Cardiac septum (tissue), 1 donor: ENCODE measurements at regions not wholly inside any gene's neighbourhood (a gene's known extent, or its start where the extent isn't known, plus 50 kb on each side); places are given as distances from the start of the nearest gene placed in this dataset.
"Not testable (repeated sequence)": the region's sequence is repeated elsewhere in the genome, so short reads cannot be mapped to it uniquely, and the experiment has no call there.

Experiments
- DNase-seq: peaks from one replicate; pipeline ENCODE4 v3.0.0-alpha.2; 2020; ENCODE audit warnings: low spot score
- intact Hi-C: fragments of 100-400 bp; cut with DNase I; formaldehyde crosslinking; loops from one replicate; pipeline ENCODE4 v1.14.0; 2022
- donor health status: DM: no; HTN: no; CAD: no.

- intact Hi-C loops: no loop called here
- DNase-seq: no peak
Observed at GRCh38 chr4:66298569-66298968, 628.3 kb upstream of the EPHA5 start.

GRCh38 chr4:66297703-66298102 lies 627.4 kb upstream of the EPHA5 start:
- intact Hi-C loops: no loop called here
- no peak for DNase-seq

- intact Hi-C loops: no loop called here
- no peak for DNase-seq
Observed at GRCh38 chr4:66294638-66295037, 624.3 kb upstream of the EPHA5 start.

GRCh38 chr4:66284991-66285451 lies 614.7 kb upstream of the EPHA5 start:
- no peak for DNase-seq

GRCh38 chr4:66279084-66279483 lies 608.8 kb upstream of the EPHA5 start:
- no peak for DNase-seq
- intact Hi-C loops: no loop called here

More at GRCh38 chr4:66284991-66285451, 614.7 kb upstream of the EPHA5 start:
- intact Hi-C loops: no loop called here

- intact Hi-C loops: no loop called here
- no peak for DNase-seq
Observed at GRCh38 chr4:66275411-66276038, 605.2 kb upstream of the EPHA5 start.

- DNase-seq: no peak
- intact Hi-C loops: no loop called here
Observed at GRCh38 chr4:66273110-66273509, 602.8 kb upstream of the EPHA5 start.

- intact Hi-C loops, DNase-seq: not testable (repeated sequence)
Observed at GRCh38 chr4:66270356-66270755, 600.1 kb upstream of the EPHA5 start.

GRCh38 chr4:66266554-66266953 lies 596.3 kb upstream of the EPHA5 start:
- DNase-seq, intact Hi-C loops: not testable (repeated sequence)

- DNase-seq: no peak
- intact Hi-C loops: no loop called here
Observed at GRCh38 chr4:66266035-66266434, 595.7 kb upstream of the EPHA5 start.

GRCh38 chr4:66252291-66252690 lies 582.0 kb upstream of the EPHA5 start:
- intact Hi-C loops: no loop called here

GRCh38 chr4:66246643-66247042 lies 576.4 kb upstream of the EPHA5 start:
- DNase-seq: no peak
- intact Hi-C loops: no loop called here

More at GRCh38 chr4:66252291-66252690, 582.0 kb upstream of the EPHA5 start:
- no peak for DNase-seq

- no peak for DNase-seq
- intact Hi-C loops: no loop called here
Observed at GRCh38 chr4:66235876-66236275, 565.6 kb upstream of the EPHA5 start.

- intact Hi-C loops: no loop called here
Observed at GRCh38 chr4:66229885-66230284, 559.6 kb upstream of the EPHA5 start.

GRCh38 chr4:66225539-66225938 lies 555.2 kb upstream of the EPHA5 start:
- DNase-seq: no peak
- intact Hi-C loops: no loop called here

More at GRCh38 chr4:66229885-66230284, 559.6 kb upstream of the EPHA5 start:
- DNase-seq: no peak

GRCh38 chr4:66223068-66223703 lies 552.9 kb upstream of the EPHA5 start:
- no peak for DNase-seq
- intact Hi-C loops: no loop called here

- intact Hi-C loops: no loop called here
Observed at GRCh38 chr4:66219401-66219800, 549.1 kb upstream of the EPHA5 start.

GRCh38 chr4:66216252-66216651 lies 546.0 kb upstream of the EPHA5 start:
- DNase-seq: no peak
- intact Hi-C loops: no loop called here

More at GRCh38 chr4:66219401-66219800, 549.1 kb upstream of the EPHA5 start:
- DNase-seq: no peak

- DNase-seq: no peak
- intact Hi-C loops: no loop called here
Observed at GRCh38 chr4:66212489-66212888, 542.2 kb upstream of the EPHA5 start.

GRCh38 chr4:66204534-66205247 lies 534.4 kb upstream of the EPHA5 start:
- DNase-seq: no peak
- intact Hi-C loops: no loop called here

- intact Hi-C loops: no loop called here
- DNase-seq: no peak
Observed at GRCh38 chr4:66202870-66203269, 532.6 kb upstream of the EPHA5 start.
